ENCODE measurements at regions not wholly inside any gene's neighbourhood (a gene's known extent, or its start where the extent isn't known, plus 50 kb on each side); places are given as distances from the start of the nearest gene placed in this dataset.

- TF ChIP-seq POLR2AphosphoS5 (IDR thresholded peaks at IDR 0.05; ENCODE audit: borderline replicate concordance, low read depth, low read length) (no peak), FOXP2 (optimal IDR thresholded peaks at IDR 0.05; ENCODE audit: control extremely low read depth, extremely low read length, insufficient read depth) (no peak)
Observed at GRCh38 chr12:14211947-14212387, 153.5 kb upstream of the ATF7IP start.
